NK-92 treated with Interleukin-12 subunit alpha and Interleukin-12 subunit beta, amount 100 ng/mL, for 24 hours (cell line): ENCODE measurements at regions not wholly inside any gene's neighbourhood (a gene's known extent, or its start where the extent isn't known, plus 50 kb on each side); places are given as distances from the start of the nearest gene placed in this dataset.

Experiments used
- DNase-seq: peaks from one replicate; lab custom pipeline; 2025; lab: John Stamatoyannopoulos, UW

- DNase-seq = no peak
These were observed 164.3 kb downstream of the SETD4 start for GRCh38 chr21:35896060-35896459.

GRCh38 chr21:35895598-35895997 is 164.7 kb downstream of the SETD4 start:
- no peak for DNase-seq

- DNase-seq = no peak
These were observed 167.2 kb downstream of the SETD4 start for GRCh38 chr21:35893156-35893555.

- DNase-seq = no peak
These were observed 173.4 kb downstream of the SETD4 start for GRCh38 chr21:35886887-35887286.

GRCh38 chr21:35885942-35886541 is 174.3 kb downstream of the SETD4 start:
- no peak for DNase-seq

GRCh38 chr21:35882791-35883240 is 177.5 kb downstream of the SETD4 start:
- no peak for DNase-seq

- DNase-seq = no peak
These were observed 186.9 kb downstream of the SETD4 start for GRCh38 chr21:35873441-35873840.

- DNase-seq = no peak
These were observed 188.4 kb downstream of the SETD4 start for GRCh38 chr21:35871906-35872305.

GRCh38 chr21:35868869-35869223 is 191.5 kb downstream of the SETD4 start:
- no peak for DNase-seq

- no peak for DNase-seq
These were observed 192.1 kb downstream of the SETD4 start for GRCh38 chr21:35868005-35868868.

- DNase-seq = no peak
These were observed 196.3 kb downstream of the SETD4 start for GRCh38 chr21:35864039-35864438.

- no peak for DNase-seq
These were observed 197.4 kb downstream of the SETD4 start for GRCh38 chr21:35862969-35863368.

- no peak for DNase-seq
These were observed 198.7 kb downstream of the SETD4 start for GRCh38 chr21:35861661-35862060.

GRCh38 chr21:35860189-35860869 is 200.0 kb downstream of the SETD4 start:
- no peak for DNase-seq

- DNase-seq = no peak
These were observed 200.6 kb downstream of the SETD4 start for GRCh38 chr21:35859677-35860076.

GRCh38 chr21:35857095-35857494 is 203.2 kb downstream of the SETD4 start:
- DNase-seq = no peak

- no peak for DNase-seq
These were observed 204.8 kb downstream of the SETD4 start for GRCh38 chr21:35855484-35855883.

- no peak for DNase-seq
These were observed 206.0 kb downstream of the SETD4 start for GRCh38 chr21:35854281-35854680.

GRCh38 chr21:35853321-35854239 is 206.7 kb downstream of the SETD4 start:
- DNase-seq = no peak

- no peak for DNase-seq
These were observed 207.5 kb downstream of the SETD4 start for GRCh38 chr21:35852820-35853219.

GRCh38 chr21:35850542-35851103 is 209.7 kb downstream of the SETD4 start:
- DNase-seq = no peak

- no peak for DNase-seq
These were observed 210.3 kb downstream of the SETD4 start for GRCh38 chr21:35850029-35850428.
